Left cardiac atrium (tissue), 4 donors: ENCODE measurements at regions not wholly inside any gene's neighbourhood (a gene's known extent, or its start where the extent isn't known, plus 50 kb on each side); places are given as distances from the start of the nearest gene placed in this dataset.
"Not testable (repeated sequence)": the region's sequence is repeated elsewhere in the genome, so short reads cannot be mapped to it uniquely, and the experiment has no call there.

Source experiments
- ATAC-seq, 2 donors: fragments of 200-7000 bp; cut with Tn5 transposase; one replicate each; pipeline ENCODE4 v1.9.1; 2020; ENCODE audit warnings: mild to moderate bottlenecking in 2 of 2, moderate library complexity in 2 of 2
- DNase-seq: peaks from one replicate; pipeline ENCODE4 v3.0.0-alpha.2; 2020
- intact Hi-C, 2 donors: fragments of 100-400 bp; cut with DNase I; formaldehyde crosslinking; loops; one replicate each; pipeline versions ENCODE4 v1.14.1 to v1.15.1; 2022 to 2023
- donor health status: DM: no; HTN: yes; CAD: no.
- donor health status: DM: no; HTN: yes; CAD: no; lungs with severe emphysema.
- donor health status: DM: yes; HTN: yes; CAD: no.
- donor health status: Dilated cardiomyopathy.

GRCh38 chr3:170695486-170696064 lies 109.7 kb upstream of the SLC7A14 start:
- intact Hi-C loops = loop anchor here (10.0 kb wide), 3 partner anchors 109 to 281 kb away; partner anchors contain the start of gene CLDN11 (in 1 of the 2)
- ATAC-seq (no peak), DNase-seq (no peak)

GRCh38 chr3:170692720-170693119 lies 106.8 kb upstream of the SLC7A14 start:
- intact Hi-C loops = loop anchor here (5.0 to 10.0 kb wide), 4 partner anchors 112 to 278 kb away; partner anchors contain the start of gene CLDN11 (in 1 of the 2)
- DNase-seq = no peak
- no peak for ATAC-seq

- DNase-seq (no peak), ATAC-seq (no peak)
- intact Hi-C loops = loop anchor here (2.0 to 10.0 kb wide), 5 partner anchors 114 to 276 kb away; partner anchors contain the start of gene CLDN11 (in 1 of the 2)
Measured at GRCh38 chr3:170690661-170690981, 104.7 kb upstream of the SLC7A14 start.

- ATAC-seq = peak in 1 of 2 donors; percentile 71
- intact Hi-C loops = loop anchor here (2.0 to 10.0 kb wide), 5 partner anchors 115 to 275 kb away; partner anchors contain the start of gene CLDN11 (in 1 of the 2)
- DNase-seq = peak; percentile 68
Measured at GRCh38 chr3:170689893-170690660, 104.2 kb upstream of the SLC7A14 start.

GRCh38 chr3:170689296-170689829 lies 103.5 kb upstream of the SLC7A14 start:
- no peak for DNase-seq
- peak; percentile 46 to 70 for ATAC-seq

GRCh38 chr3:170688222-170688621 lies 102.3 kb upstream of the SLC7A14 start:
- DNase-seq, intact Hi-C loops, ATAC-seq: not testable (repeated sequence)

More at GRCh38 chr3:170689296-170689829, 103.5 kb upstream of the SLC7A14 start:
- intact Hi-C loops = no loop called here

GRCh38 chr3:170680593-170680992 lies 94.7 kb upstream of the SLC7A14 start:
- DNase-seq (no peak), ATAC-seq (no peak)
- intact Hi-C loops = no loop called here

- ATAC-seq = no peak
- no peak for DNase-seq
- intact Hi-C loops = no loop called here
Measured at GRCh38 chr3:170679190-170679589, 93.3 kb upstream of the SLC7A14 start.

- intact Hi-C loops = no loop called here
- DNase-seq = no peak
- no peak for ATAC-seq
Measured at GRCh38 chr3:170670504-170670903, 84.6 kb upstream of the SLC7A14 start.

GRCh38 chr3:170662986-170663385 lies 77.1 kb upstream of the SLC7A14 start:
- ATAC-seq, intact Hi-C loops: not testable (repeated sequence)

GRCh38 chr3:170660139-170660538 lies 74.3 kb upstream of the SLC7A14 start:
- intact Hi-C loops = no loop called here
- ATAC-seq = no peak
- DNase-seq = no peak

More at GRCh38 chr3:170662986-170663385, 77.1 kb upstream of the SLC7A14 start:
- DNase-seq = not testable (repeated sequence)

GRCh38 chr3:170657312-170657711 lies 71.4 kb upstream of the SLC7A14 start:
- DNase-seq = no peak
- no peak for ATAC-seq
- intact Hi-C loops = no loop called here

GRCh38 chr3:170656284-170656683 lies 70.4 kb upstream of the SLC7A14 start:
- ATAC-seq (no peak), DNase-seq (no peak)
- intact Hi-C loops = no loop called here

GRCh38 chr3:170653801-170654200 lies 67.9 kb upstream of the SLC7A14 start:
- no peak for ATAC-seq
- intact Hi-C loops = no loop called here
- no peak for DNase-seq

- DNase-seq = no peak
- intact Hi-C loops = no loop called here
- ATAC-seq = no peak
Measured at GRCh38 chr3:170651260-170651845, 65.5 kb upstream of the SLC7A14 start.

- intact Hi-C loops, DNase-seq, ATAC-seq: not testable (repeated sequence)
Measured at GRCh38 chr3:170650557-170650956, 64.7 kb upstream of the SLC7A14 start.

GRCh38 chr3:170644711-170645110 lies 58.8 kb upstream of the SLC7A14 start:
- no peak for ATAC-seq
- no peak for DNase-seq
- intact Hi-C loops = no loop called here

GRCh38 chr3:170643831-170644230 lies 58.0 kb upstream of the SLC7A14 start:
- no peak for ATAC-seq
- no peak for DNase-seq
- intact Hi-C loops = no loop called here

GRCh38 chr3:170642882-170643601 lies 57.2 kb upstream of the SLC7A14 start:
- ATAC-seq = peak; percentile 86 to 91
- no peak for DNase-seq
- intact Hi-C loops = no loop called here
